ENCODE measurements at regions not wholly inside any gene's neighbourhood (a gene's known extent, or its start where the extent isn't known, plus 50 kb on each side); places are given as distances from the start of the nearest gene placed in this dataset.

DNA sequence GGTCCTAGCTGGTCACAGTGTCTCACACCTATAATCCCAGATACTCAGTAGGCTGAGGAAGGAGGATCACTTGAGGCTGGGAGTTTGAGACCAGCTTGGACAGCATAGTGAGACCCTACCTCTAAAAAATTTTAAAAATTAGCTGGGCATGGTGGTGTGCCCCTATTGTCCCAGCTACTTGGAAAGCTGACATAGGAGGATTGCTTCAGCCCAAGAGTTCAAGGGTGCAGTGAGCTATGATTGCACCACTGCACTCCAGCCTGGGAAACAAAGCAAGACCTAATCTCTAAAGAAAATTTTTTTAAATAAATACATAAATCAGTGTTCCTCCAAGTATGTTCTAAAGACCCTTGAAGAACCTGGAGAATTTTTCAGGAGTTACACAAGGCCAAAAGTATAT, 50.6 kb upstream of the GNAO1 start:
- DNase-seq, result no peak

- no peak for DNase-seq
These were observed 54.0 kb upstream of the GNAO1 start for GRCh38 chr16:56137269-56137668.

DNA sequence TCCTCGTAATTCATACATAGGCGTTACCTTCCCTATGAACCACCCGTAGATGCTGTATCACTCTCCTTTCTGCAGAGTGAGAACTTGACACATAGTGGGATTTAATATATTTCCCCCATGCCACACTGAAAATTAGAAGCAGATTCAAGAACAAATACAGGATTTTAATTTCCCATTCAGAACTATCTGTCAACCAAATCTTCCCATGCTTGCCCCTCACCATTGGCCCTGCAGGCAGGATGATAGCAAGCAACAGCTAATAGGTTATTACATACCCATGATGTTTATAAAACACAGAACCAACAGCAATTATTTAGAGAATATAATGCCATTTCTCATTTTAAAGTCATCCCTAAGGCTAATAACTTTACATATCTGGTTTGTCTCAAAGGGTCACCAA, 55.0 kb upstream of the GNAO1 start:
- DNase-seq, result no peak

DNA sequence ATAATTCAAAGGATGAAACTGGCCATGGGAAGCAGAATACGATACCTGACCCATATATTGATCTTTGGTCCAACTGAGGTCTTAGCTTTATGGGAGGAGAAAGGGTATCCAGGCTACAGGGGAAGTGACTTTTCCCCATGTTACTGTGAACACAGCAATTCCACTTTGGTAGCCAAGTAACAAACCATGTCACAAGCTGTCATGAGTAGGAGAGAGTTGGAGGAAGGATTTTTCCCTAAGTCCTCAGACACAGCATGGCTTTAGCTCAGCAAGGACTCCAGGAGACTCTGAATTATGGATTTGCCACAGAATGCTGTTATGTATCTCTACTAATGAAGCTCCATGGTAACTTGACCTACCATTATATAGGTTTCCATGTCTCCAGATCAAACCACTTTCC, 56.5 kb upstream of the GNAO1 start:
- DNase-seq, result no peak

DNA sequence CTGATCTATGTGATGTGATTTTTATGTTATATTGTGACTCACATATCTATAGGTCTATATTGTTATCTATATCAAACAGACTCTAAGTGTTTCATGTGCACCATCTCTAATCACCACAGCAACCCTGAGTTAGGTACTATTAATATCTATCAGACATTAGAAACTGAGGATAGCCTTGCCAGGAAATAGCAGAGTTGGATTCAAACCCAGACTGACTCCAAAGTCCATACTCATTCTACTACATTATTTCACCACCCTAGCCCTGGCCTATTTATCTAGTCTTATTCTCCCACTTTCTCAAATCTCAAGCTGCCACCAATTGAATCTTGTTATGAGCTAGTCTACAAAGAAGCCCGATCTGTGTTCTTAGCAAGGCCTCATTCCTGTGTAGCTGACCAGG, 65.4 kb upstream of the GNAO1 start:
- DNase-seq, result no peak

DNA sequence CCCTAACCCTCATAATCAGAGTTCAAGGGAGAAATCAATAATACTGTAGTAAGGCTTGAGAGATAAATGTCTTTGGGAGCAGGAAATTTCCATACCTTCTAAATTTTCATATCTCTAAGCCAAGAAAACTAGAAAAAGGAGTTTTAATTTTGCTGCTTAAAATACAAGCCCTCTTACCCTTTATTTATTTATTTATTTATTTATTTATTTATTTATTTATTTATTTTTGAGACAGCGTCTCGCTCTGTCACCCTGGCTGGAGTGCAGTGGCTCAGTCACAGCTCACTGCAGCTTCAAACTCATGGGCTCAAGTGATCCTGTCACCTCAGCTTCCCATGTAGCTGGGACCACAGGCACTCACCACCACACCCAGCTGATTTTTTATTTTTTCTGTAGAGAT, 69.0 kb upstream of the GNAO1 start:
- DNase-seq, result no peak

GRCh38 chr16:56121156-56121500, 70.2 kb upstream of the GNAO1 start:
- no peak for DNase-seq

DNA sequence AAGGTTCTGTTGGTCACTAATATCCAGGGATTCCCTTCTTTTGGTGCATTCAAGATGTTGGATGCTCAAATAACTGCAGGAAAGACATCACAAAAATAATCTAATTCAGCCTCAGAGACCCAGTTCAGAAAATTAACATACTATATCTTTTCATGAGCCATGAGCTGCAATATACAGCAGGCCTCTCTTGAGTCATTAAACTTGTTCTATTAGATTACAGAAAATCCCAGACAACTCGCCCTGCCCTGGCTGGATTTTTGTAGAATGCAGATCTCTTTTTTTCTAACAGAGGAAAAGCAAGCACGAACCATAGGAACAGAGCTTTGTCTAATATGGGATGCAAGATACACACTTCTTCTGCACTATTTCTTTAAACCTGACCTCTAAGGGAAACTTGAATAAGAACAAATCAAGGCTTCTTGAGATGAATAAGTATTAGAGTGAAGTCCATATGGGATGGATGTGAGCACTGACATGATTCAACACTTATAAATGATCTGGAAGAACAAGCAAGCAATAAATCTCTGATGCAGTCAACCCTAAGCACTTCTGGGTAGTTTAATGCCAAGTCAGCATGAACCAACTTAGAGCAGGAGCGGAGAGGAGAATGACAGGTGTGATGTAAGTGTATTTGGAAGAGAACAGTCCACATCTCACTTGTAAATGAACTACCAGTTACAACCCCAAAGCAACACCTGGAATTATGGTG, 70.7 kb upstream of the GNAO1 start:
- peak; percentile 23 for DNase-seq

DNA sequence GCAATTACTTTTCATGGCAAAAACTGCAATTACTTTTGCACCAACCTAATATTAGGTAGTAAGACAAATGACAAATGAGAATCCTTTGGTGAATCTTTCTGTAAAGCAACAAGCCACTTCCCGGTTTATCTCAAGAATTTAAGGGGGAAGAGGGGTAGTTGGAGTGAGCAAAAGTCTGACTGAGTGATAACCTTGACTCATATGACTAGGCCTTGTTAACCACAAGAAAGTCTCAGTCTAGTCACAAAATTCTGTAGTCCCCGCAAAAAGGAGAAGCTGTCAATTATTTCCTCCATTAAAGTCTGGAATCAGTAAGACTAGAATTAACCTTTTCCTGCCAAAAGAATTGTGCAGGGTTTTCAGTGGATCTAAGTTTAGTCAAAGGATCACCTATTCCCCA, 72.2 kb upstream of the GNAO1 start:
- DNase-seq, result no peak

DNA sequence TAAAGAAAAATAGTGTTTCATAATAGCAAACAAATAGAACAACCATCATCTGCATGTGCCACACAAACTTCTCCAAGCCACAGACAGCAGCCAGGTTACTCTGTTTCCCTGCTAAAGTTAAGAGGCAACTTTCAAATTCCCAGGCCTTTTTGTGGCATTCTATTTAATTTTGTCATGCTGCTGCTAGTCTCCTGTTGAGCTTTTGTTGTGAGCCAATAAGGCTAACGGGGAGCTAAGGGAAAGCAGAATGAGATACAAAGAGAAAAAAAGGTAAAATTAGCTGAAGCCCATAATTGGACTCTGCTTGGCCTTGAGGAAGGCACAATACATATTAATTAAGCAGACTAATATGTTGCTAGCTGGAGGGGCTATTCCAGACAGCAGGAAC, 74.7 kb upstream of the GNAO1 start:
- peak; percentile 39 for DNase-seq

DNA sequence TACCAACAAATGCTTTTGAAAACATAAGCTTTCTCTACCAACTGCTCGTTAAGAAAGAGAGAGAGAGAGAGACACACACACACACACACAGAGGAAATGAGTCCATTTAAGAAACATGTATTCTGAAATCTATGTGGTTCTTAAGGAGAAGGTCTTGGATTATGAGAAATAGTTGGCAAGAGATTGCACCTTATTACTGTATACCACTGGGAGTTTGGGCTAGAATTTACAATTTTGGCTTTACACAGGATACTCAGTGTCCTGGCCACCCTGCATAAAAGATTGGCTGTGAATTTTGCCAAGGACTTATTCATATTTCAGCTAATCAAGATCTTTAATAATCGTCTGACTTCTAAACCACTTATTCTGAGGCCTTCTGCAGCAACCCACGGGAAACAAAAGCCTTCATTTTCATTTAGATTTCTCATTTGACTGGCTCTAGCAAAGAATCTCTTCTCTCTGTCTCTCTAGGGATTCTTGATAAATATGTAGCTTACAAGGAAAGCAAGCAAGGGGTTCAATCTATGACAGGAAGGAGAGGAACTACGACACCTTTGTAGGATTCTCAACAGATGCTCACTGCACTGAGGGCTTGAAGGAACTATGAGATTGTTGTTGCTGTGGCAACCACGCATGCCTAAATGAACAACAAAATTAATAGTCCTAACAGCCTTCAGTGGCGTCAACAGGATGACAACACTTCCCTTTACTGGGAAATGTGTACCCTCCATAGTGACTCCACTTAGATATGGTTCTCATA, 75.3 kb upstream of the GNAO1 start:
- peak; percentile 46 for DNase-seq

DNA sequence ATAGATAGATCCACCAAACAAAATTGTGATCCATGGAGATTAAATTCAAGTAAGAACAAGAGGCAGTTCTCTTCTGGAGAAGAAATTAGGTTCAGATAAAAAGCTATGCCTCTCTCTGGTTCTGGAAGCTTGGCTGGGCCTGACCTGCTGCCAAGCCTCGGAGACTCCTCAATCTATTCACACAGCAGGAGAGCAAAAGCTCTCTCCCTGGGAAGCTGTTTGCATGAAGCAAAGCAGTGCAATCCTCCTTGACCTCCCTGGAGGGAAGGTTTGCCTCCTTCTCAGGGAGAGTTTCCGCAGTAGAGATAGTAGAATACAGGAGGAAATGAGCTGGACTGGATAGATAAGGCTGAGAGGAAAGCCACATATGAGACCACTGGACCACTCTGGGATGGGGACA, 78.1 kb upstream of the GNAO1 start:
- no peak for DNase-seq

DNA sequence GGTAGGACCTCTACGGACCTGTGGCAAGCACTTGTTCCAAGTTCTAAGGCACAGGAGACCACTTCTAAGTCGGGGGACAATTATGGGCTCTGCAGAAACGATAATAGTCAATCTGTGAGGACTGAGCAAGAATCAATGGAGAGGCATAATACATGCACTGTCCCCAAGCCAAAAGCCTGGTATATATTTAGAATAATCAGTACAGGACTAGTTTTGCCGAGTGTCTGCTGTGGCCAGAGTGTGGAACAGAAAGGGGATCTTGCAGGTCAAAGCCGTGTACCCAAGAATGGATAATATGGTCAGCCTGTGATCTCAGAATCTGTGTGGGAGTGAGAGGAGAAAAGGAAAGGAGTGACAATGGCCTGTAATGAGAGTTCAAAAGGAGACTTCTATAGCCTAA, 80.2 kb upstream of the GNAO1 start:
- DNase-seq, result no peak

DNA sequence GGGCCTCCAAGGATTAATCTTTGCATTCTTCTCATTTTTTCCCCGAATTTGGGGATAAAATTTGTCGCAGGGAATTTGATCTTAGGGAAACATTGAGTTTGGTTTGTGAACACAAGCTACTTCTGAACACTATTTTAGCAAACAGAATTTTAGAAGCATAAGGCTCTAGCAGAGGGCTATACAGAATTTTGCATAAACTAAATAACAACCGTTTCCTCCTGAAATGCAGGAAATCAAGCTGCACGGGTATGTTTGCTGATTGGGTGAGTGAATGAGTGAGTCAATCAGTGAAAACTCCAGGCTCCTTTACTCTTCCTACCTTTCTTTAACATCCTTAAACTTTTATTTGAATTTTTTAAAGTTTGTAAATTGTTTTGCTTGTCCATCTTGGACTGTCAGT, 81.3 kb upstream of the GNAO1 start:
- DNase-seq, result no peak

- no peak for DNase-seq
These were observed 82.1 kb upstream of the GNAO1 start for GRCh38 chr16:56109205-56109604.

- peak; percentile 56 for DNase-seq
These were observed 82.6 kb upstream of the GNAO1 start for GRCh38 chr16:56108724-56109123.

GRCh38 chr16:56108056-56108471, 83.2 kb upstream of the GNAO1 start:
- DNase-seq, result peak; percentile 49

DNA sequence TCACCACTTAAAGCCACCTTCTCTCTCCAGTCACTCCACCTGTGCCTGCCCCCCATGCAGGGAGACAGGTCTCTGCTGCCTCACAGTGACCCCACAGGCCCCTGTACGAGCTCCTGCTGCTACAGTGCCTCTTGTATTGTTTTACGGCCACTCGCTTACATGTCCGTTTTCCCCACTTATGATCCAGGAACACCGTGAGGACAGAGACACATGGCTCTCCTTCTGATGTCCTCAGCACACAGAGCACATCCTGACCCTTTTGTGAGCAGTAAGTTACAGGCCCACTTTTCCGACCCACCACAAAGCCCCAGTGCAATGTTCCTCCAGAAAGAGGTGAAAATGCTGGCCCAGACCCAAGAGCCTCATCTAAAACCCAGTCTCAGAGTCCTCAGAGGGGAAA, 84.8 kb upstream of the GNAO1 start:
- no peak for DNase-seq

- DNase-seq, result no peak
These were observed 88.4 kb upstream of the GNAO1 start for GRCh38 chr16:56102906-56103305.

- peak; percentile 85 for DNase-seq
These were observed 89.1 kb upstream of the GNAO1 start for GRCh38 chr16:56102183-56102686.

- DNase-seq, result no peak
These were observed 89.8 kb upstream of the GNAO1 start for GRCh38 chr16:56101480-56101879.

DNA sequence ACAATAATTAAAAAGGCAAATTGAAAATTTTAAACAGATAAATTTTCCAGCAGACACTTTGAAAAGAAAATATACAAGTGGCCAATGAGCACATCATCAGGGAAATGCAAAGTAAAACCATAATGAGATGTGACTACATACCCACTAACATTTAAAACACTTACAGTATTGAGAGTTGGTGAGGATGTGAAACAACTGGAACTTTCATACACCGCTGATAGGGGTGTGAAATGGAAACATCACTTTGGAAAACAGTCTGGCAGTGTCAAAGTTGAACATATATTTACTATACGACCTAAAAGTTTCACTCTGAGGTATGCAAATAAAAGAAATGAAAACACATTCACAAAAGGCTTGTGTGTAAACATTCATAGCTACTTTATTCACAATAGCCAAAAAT, 94.0 kb upstream of the GNAO1 start:
- no peak for DNase-seq

DNA sequence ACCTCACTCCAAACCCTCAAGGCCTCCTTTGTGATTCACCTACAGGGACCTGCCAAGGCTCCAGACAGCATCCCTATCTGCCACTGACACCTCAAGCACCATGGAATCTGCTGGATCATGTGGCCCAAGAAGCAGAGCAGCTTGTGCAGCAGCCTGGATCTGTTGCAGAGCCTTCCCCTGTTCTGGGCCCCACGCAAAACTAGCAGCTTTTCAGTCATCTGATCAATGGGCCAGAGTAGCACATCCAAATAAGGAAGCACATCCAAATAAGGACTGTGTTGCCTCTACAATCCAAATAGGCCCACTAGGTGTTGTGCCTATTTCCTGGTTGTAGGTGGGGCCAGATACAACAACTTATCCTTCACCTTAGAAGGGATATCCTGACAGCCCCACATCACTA, 97.1 kb upstream of the GNAO1 start:
- DNase-seq, result no peak

DNA sequence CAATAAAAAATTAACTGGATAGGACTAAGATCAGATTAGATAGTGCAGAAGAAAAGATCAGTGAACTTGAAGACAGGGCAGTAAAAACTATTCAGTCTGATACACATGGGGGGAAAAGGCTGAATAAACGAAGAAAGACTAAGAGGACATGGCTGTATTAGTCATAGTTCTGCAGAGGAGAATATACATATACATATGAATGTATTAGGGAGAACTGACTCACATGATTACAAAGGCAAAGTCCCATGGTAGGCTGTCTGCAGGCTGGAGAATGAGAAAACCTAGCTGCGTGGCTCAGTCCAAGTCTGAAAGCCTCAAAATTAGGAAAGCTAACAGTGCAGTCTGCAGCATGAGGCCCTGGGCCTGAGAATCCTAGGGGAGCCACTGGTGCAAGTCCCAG, 98.2 kb upstream of the GNAO1 start:
- DNase-seq, result no peak

GRCh38 chr16:56090076-56090475, 101.2 kb upstream of the GNAO1 start:
- DNase-seq, result no peak
